K562 (cell line): ENCODE measurements at regions not wholly inside any gene's neighbourhood (a gene's known extent, or its start where the extent isn't known, plus 50 kb on each side); places are given as distances from the start of the nearest gene placed in this dataset.

Source experiments
- CTCF ChIP-seq, 3 experiments: IDR thresholded peaks in 2 of 3; conservative IDR thresholded peaks in 1 of 3; 2 replicates each; pipeline ENCODE4 v1.5.1; 2011 to 2012; ENCODE audit warnings: low read length in 3 of 3, mild to moderate bottlenecking in 3 of 3, control low read depth in 2 of 3, improper control_type of control experiment in 1 of 3, inconsistent platforms in 1 of 3, low read depth in 1 of 3, mixed read lengths in 1 of 3, moderate library complexity in 1 of 3; ENCODE audit not compliant: insufficient read depth in 2 of 3
- EZH2 ChIP-seq: IDR thresholded peaks from 2 replicates; pipeline ENCODE4 v1.6.1; 2012; ENCODE audit warnings: low read depth, mild to moderate bottlenecking, inconsistent platforms, low read length, borderline replicate concordance
- FOXK1 ChIP-seq: sonication (generic); formaldehyde crosslinking; IDR thresholded peaks from 2 replicates; pipeline ENCODE4 v1.8.0; 2022; ENCODE audit warnings: missing genetic modification reagents, mild to moderate bottlenecking, borderline replicate concordance
- L3MBTL2 ChIP-seq: fragments of 450-650 bp; IDR thresholded peaks from 2 replicates; pipeline ENCODE4 v1.6.1; 2016; ENCODE audit warnings: mild to moderate bottlenecking, moderate library complexity
- NR2C2 ChIP-seq, 2 experiments: fragments of 200-800 bp in 1 of 2; sonication (Bioruptor generic) in 1 of 2; sonication (generic) in 1 of 2; formaldehyde crosslinking in 1 of 2; IDR thresholded peaks; 2 replicates each; pipeline versions ENCODE4 v1.6.1 to v1.8.0; 2016 to 2022; ENCODE audit warnings: mild to moderate bottlenecking in 1 of 2, missing compliant biosample characterization in 1 of 2, missing genetic modification characterization in 1 of 2, missing genetic modification reagents in 1 of 2
- RFX5 ChIP-seq: IDR thresholded peaks from 2 replicates; pipeline ENCODE4 v1.6.1; 2011; ENCODE audit warnings: low read depth, mild to moderate bottlenecking, improper control_type of control experiment, low read length
- TCF7L2 ChIP-seq: fragments of 150-350 bp; IDR thresholded peaks from 2 replicates; pipeline ENCODE4 v1.6.1; 2016; ENCODE audit warnings: low read depth, mild to moderate bottlenecking, low read length, moderate library complexity
- ZNF318 ChIP-seq, 2 experiments: fragments of 450-650 bp; IDR thresholded peaks; 2 replicates each; pipeline ENCODE4 v1.6.1; 2016; ENCODE audit warnings: mild to moderate bottlenecking in 2 of 2, borderline replicate concordance in 1 of 2, low read depth in 1 of 2, moderate library complexity in 1 of 2
- TF ChIP-seq, protein P1 (sequence below): fragments of 250-450 bp; sonication (Bioruptor Pico); IDR thresholded peaks from 2 replicates; pipeline ENCODE4 v1.5.0; 2021

DNA sequence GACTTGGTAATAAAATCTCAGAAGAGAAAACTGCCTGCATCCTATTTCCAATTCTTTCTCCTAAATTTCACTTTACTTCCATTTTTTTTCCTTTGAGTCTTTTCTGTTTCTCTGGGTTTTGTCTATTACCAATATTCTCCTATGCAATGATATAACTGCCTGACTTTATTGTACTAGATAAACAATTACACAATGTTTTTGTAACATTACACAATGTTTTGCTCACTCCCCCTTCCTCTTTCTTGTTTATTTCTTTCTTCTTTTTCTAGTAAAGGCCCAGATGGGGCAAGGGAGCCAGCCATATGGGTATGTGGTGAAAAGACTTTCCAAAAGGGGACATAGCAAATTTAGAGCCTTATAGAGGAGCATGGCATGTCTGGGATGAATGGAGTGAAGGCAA lies 278.7 kb upstream of the PHYHIPL start:
- TF ChIP-seq CTCF (IDR thresholded peaks at IDR 0.05 in 2 of 3, conservative IDR thresholded peaks at IDR 0.05 in 1 of 3; ENCODE audit: insufficient read depth in 2 of 3, low read depth in 1 of 3, low read length in 3 of 3) (no peak), TCF7L2 (no peak), FOXK1 (CRISPR knock-in tag) (no peak), NR2C2 (CRISPR knock-in tag; IDR thresholded peaks at IDR 0.05) (no peak), NR2C2 (tag; IDR thresholded peaks at IDR 0.05) (no peak), RFX5 (no peak), ZNF318 (IDR thresholded peaks at IDR 0.05; ENCODE audit: borderline replicate concordance in 1 of 2, low read depth in 1 of 2) (no peak), L3MBTL2 (no peak), EZH2 (no peak)
- TF ChIP-seq, protein P1, sequence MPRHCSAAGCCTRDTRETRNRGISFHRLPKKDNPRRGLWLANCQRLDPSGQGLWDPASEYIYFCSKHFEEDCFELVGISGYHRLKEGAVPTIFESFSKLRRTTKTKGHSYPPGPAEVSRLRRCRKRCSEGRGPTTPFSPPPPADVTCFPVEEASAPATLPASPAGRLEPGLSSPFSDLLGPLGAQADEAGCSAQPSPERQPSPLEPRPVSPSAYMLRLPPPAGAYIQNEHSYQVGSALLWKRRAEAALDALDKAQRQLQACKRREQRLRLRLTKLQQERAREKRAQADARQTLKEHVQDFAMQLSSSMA (CRISPR knock-in tag): no peak
